Hepatocyte (in vitro differentiated cells): ENCODE measurements at regions not wholly inside any gene's neighbourhood (a gene's known extent, or its start where the extent isn't known, plus 50 kb on each side); places are given as distances from the start of the nearest gene placed in this dataset.

Experiments
- DNase-seq: peaks from one replicate; pipeline ENCODE4 v3.0.0-alpha.2; 2016; ENCODE audit warnings: low spot score
- H2AFZ ChIP-seq: fragments of 200-600 bp; sonication (generic); 2 replicates; pipeline ENCODE4 v1.6.0; 2016; ENCODE audit warnings: antibody characterized with exemption, mild to moderate bottlenecking
- H3K27ac ChIP-seq: fragments of 200-600 bp; sonication (generic); 2 replicates; pipeline ENCODE4 v1.5.1; 2016; ENCODE audit warnings: mild to moderate bottlenecking
- H3K27me3 ChIP-seq: fragments of 200-600 bp; sonication (generic); 2 replicates; pipeline ENCODE4 v1.6.1; 2016
- H3K36me3 ChIP-seq: fragments of 200-600 bp; sonication (generic); replicated peaks from 2 replicates; pipeline ENCODE4 v1.5.1; 2016; ENCODE audit warnings: low read depth; ENCODE audit not compliant: insufficient read depth
- H3K4me1 ChIP-seq: fragments of 200-600 bp; sonication (generic); 2 replicates; pipeline ENCODE4 v1.5.1; 2016; ENCODE audit warnings: mild to moderate bottlenecking, moderate library complexity; ENCODE audit not compliant: insufficient read depth
- H3K4me2 ChIP-seq: fragments of 200-600 bp; sonication (generic); 2 replicates; pipeline ENCODE4 v1.6.0; 2016
- H3K4me3 ChIP-seq: fragments of 200-600 bp; sonication (generic); 2 replicates; pipeline ENCODE4 v1.5.1; 2016; ENCODE audit warnings: mild to moderate bottlenecking
- H3K79me2 ChIP-seq: fragments of 200-600 bp; sonication (generic); 2 replicates; pipeline ENCODE4 v1.6.0; 2017; ENCODE audit warnings: mild to moderate bottlenecking
- H3K9me2 ChIP-seq: fragments of 200-600 bp; sonication (generic); replicated peaks from 2 replicates; pipeline ENCODE4 v1.6.0; 2017; ENCODE audit warnings: mild to moderate bottlenecking; ENCODE audit not compliant: insufficient read depth
- H3K9me3 ChIP-seq: fragments of 200-600 bp; sonication (generic); 2 replicates; pipeline ENCODE4 v1.5.1; 2016; ENCODE audit warnings: low read depth, mild to moderate bottlenecking
- H4K20me1 ChIP-seq: fragments of 200-600 bp; sonication (generic); 2 replicates; pipeline ENCODE4 v1.6.0; 2016; ENCODE audit warnings: mild to moderate bottlenecking; ENCODE audit not compliant: insufficient read depth, poor library complexity, severe bottlenecking
- EZH2 ChIP-seq: fragments of 200-600 bp; sonication (generic); IDR thresholded peaks from 2 replicates; pipeline ENCODE4 v1.6.1; 2016; ENCODE audit warnings: antibody characterized with exemption, mild to moderate bottlenecking, borderline replicate concordance
- EZH2phosphoT487 ChIP-seq: fragments of 200-600 bp; sonication (generic); IDR thresholded peaks from one replicate; pipeline ENCODE4 v1.6.1; 2018; ENCODE audit warnings: antibody characterized with exemption, mild to moderate bottlenecking, low read depth, moderate library complexity; ENCODE audit not compliant: unreplicated experiment, severe bottlenecking
- WGBS: methylation state at CpG from one replicate; pipeline ENCODE4 v1.1.6; 2016; ENCODE audit warnings: low lambda C conversion rate; ENCODE audit errors: missing lambda C conversion rate; 5-methylcytosine and 5-hydroxymethylcytosine counted together
- TF ChIP-seq, protein P1 (sequence below): fragments of 200-600 bp; sonication (generic); IDR thresholded peaks from 2 replicates; pipeline ENCODE4 v1.5.1; 2016; ENCODE audit warnings: antibody characterized with exemption, mild to moderate bottlenecking; ENCODE audit not compliant: poor library complexity

DNA sequence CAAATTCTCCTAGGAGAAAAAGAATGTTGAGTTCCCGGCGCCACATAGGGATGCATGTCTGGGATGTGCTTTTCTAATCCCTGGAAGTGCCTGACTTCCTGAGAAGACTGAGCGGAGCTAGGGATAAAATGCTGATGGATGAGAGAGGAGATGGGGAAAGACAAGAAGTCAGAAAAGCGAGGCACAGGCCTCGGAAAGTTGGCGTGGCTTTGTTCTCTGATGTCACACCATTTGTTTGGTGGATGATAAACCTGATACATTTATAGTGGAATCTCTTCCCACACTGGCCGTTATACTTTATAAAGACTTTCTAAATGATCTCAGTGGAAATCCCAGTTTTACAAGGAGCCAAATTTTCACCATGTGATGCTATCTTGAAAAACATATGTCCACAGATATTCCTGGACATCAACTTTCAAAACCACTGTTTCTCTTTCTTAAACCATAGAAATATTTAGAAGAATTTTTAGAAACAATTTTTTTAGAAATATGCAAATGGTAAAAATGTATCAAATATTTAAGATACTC, 188.8 kb upstream of the SVIL start:
- no peak for DNase-seq
- no peaks in the 10 kb centered on the region for H3K9me3 ChIP-seq
- H3K79me2 ChIP-seq = no peaks in the 10 kb centered on the region
- H3K9me2 ChIP-seq = no peaks in the 10 kb centered on the region
- no peaks in the 10 kb centered on the region for H3K36me3 ChIP-seq
- H4K20me1 ChIP-seq = no peaks in the 10 kb centered on the region
- H3K4me1 ChIP-seq = peaks cover 3% of the 10 kb centered on the region
- no peak overlapping the region for H3K4me2 ChIP-seq
- no peaks in the 10 kb centered on the region for H3K27me3 ChIP-seq
- H3K27ac ChIP-seq = no peak overlapping the region
- no peak overlapping the region for H3K4me3 ChIP-seq
- 51% methylated on average over 7 of the region's 7 CpGs for WGBS
- no peak overlapping the region for H2AFZ ChIP-seq
- TF ChIP-seq EZH2phosphoT487 (no peak), EZH2 (no peak)
- TF ChIP-seq, protein P1, sequence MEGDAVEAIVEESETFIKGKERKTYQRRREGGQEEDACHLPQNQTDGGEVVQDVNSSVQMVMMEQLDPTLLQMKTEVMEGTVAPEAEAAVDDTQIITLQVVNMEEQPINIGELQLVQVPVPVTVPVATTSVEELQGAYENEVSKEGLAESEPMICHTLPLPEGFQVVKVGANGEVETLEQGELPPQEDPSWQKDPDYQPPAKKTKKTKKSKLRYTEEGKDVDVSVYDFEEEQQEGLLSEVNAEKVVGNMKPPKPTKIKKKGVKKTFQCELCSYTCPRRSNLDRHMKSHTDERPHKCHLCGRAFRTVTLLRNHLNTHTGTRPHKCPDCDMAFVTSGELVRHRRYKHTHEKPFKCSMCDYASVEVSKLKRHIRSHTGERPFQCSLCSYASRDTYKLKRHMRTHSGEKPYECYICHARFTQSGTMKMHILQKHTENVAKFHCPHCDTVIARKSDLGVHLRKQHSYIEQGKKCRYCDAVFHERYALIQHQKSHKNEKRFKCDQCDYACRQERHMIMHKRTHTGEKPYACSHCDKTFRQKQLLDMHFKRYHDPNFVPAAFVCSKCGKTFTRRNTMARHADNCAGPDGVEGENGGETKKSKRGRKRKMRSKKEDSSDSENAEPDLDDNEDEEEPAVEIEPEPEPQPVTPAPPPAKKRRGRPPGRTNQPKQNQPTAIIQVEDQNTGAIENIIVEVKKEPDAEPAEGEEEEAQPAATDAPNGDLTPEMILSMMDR = no peak

DNA sequence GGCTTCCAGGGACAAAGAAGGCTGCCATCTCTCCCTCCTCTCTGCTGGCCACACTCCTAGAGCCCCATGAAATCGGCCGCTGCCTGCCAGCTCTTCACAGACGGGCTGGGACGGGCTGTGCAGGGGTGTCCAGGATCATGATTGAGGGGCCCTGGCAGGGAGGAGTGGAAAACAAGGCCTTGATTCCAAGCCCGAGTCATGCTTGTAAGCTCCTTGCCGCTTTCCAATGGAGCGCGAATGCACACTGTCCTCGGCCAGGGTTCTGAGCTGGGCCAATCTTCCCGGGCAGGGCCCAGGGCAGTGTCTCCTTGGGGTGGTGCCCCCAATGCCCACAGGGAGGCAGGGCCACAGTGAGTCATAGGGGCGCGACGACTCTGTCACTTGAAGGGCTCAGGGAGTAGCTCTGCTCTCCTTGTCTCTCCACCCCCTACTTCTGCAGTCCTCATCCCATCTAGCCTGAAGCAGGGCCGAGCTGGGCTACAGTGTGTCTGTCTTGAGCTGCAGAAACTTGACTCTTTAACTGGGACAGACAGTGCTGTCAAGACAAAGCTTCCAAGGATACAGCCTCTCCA, 186.2 kb upstream of the SVIL start:
- no peak overlapping the region for H3K27ac ChIP-seq
- H4K20me1 ChIP-seq = no peaks in the 10 kb centered on the region
- 88% methylated on average over 14 of the region's 14 CpGs for WGBS
- H3K4me2 ChIP-seq = no peak overlapping the region
- no peak overlapping the region for H3K4me3 ChIP-seq
- no peaks in the 10 kb centered on the region for H3K9me2 ChIP-seq
- no peaks in the 10 kb centered on the region for H3K9me3 ChIP-seq
- TF ChIP-seq EZH2 (no peak), EZH2phosphoT487 (no peak)
- TF ChIP-seq, protein P1 = no peak
- no peaks in the 10 kb centered on the region for H3K79me2 ChIP-seq
- no peaks in the 10 kb centered on the region for H3K36me3 ChIP-seq
- DNase-seq = no peak
- H2AFZ ChIP-seq = no peak overlapping the region
- no peaks in the 10 kb centered on the region for H3K27me3 ChIP-seq
- H3K4me1 ChIP-seq = no peaks in the 10 kb centered on the region

DNA sequence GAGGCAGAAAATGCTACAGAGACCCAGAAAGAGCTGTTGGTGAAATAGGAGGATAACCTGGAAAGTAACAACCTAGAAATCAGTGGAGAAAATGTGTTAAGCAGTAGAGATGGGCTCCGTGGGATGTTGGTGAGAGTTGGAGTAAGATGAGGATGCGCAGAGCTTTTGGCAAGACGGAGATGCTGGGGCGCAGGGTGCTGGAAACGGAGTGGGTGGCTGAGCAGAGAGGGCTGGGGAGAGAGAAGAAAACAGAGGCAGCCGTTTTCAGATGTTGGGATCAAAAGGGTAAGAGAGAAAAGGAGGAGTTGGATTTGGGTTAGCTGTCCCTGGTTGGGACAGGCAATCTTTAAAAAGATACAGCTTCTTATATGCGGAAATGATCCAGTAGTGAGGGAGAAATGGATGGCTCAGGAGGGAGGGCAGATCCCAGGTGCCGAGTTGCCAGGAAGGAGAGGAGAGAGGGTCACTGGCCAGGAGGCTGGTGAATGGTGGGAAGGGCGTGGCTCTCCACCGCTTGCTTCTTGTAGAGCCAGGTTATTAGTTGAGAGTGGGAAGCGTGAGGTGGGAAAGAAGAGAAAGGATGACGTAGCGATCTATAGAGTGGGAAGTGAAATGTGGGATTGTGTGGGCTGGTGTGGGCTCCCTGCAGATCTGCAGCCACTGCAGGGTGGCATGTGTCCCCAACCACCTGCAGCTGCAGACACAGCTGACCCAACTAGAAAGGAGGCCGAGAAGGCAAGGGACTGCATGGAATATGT, 182.2 kb upstream of the SVIL start:
- no peaks in the 10 kb centered on the region for H3K9me3 ChIP-seq
- H3K27ac ChIP-seq = no peak overlapping the region
- WGBS = 87% methylated on average over 14 of the region's 14 CpGs
- no peaks in the 10 kb centered on the region for H3K27me3 ChIP-seq
- no peak for TF ChIP-seq EZH2phosphoT487
- TF ChIP-seq, protein P1 = no peak
- H3K9me2 ChIP-seq = no peaks in the 10 kb centered on the region
- DNase-seq = no peak
- H3K4me1 ChIP-seq = no peaks in the 10 kb centered on the region
- H3K36me3 ChIP-seq = no peaks in the 10 kb centered on the region
- H3K79me2 ChIP-seq = no peaks in the 10 kb centered on the region
- no peak overlapping the region for H3K4me2 ChIP-seq
- no peak overlapping the region for H2AFZ ChIP-seq
- no peaks in the 10 kb centered on the region for H4K20me1 ChIP-seq
- H3K4me3 ChIP-seq = no peak overlapping the region
